IMR-90 (cell line): ENCODE measurements at regions not wholly inside any gene's neighbourhood (a gene's known extent, or its start where the extent isn't known, plus 50 kb on each side); places are given as distances from the start of the nearest gene placed in this dataset.
A peak's percentile ranks its signal among the peaks of the same experiment; 100 is the strongest.

Experiments used
- ATAC-seq: fragments of 200-7000 bp; cut with Tn5 transposase; 2 replicates; pipeline ENCODE4 v1.9.1; 2020; ENCODE audit warnings: low read depth, mild to moderate bottlenecking, moderate library complexity
- BruUV-seq: library from RNA; stranded (reverse); fragments of 400-500 nt; replicated peaks from 2 replicates; lab custom pipeline; 2021; lab: Mats Ljungman, UMichigan
- CTCF ChIA-PET: fragments of 300-600 bp; formaldehyde crosslinking; extraction: SDS; loops from one replicate; lab custom pipeline; 2021; ENCODE audit warnings: antibody characterized with exemption; lab: Yijun Ruan, JAX
- POLR2A ChIA-PET: fragments of 300-600 bp; sonication (Branson Sonifier 250); formaldehyde crosslinking; loops from one replicate; lab custom pipeline; 2022; ENCODE audit warnings: antibody characterized with exemption; ENCODE audit not compliant: unreplicated experiment; lab: Charles Lee
- DNase-seq: peaks from one replicate; pipeline ENCODE4 v3.0.0; 2013
- H2AFZ ChIP-seq: replicated peaks from 2 replicates; pipeline ENCODE3; 2013; ENCODE audit warnings: low read length, mild to moderate bottlenecking; ENCODE audit not compliant: poor library complexity
- H2AK5ac ChIP-seq: 2 replicates; pipeline ENCODE4 v1.6.1; 2013; ENCODE audit warnings: low read depth, low read length, inconsistent platforms
- H2AK9ac ChIP-seq: replicated peaks from 2 replicates; pipeline ENCODE3; 2013; ENCODE audit warnings: mild to moderate bottlenecking, low read depth, low read length, moderate library complexity; ENCODE audit not compliant: poor library complexity
- H2BK120ac ChIP-seq: 2 replicates; pipeline ENCODE4 v1.6.1; 2013; ENCODE audit warnings: low read depth, low read length, inconsistent platforms
- H2BK15ac ChIP-seq: 3 replicates; pipeline ENCODE4 v1.6.1; 2013; ENCODE audit warnings: low read depth, low read length, inconsistent platforms
- H2BK20ac ChIP-seq: 2 replicates; pipeline ENCODE4 v1.6.1; 2013; ENCODE audit warnings: low read depth, mild to moderate bottlenecking, inconsistent platforms, low read length, moderate library complexity
- H2BK5ac ChIP-seq: 2 replicates; pipeline ENCODE4 v1.6.1; 2013; ENCODE audit warnings: mild to moderate bottlenecking, low read depth, low read length, inconsistent platforms; ENCODE audit not compliant: poor library complexity, severe bottlenecking
- H3K14ac ChIP-seq: replicated peaks from 2 replicates; pipeline ENCODE4 v1.6.1; 2013; ENCODE audit warnings: low read depth, low read length, inconsistent platforms
- H3K18ac ChIP-seq: 2 replicates; pipeline ENCODE4 v1.6.1; 2013; ENCODE audit warnings: low read depth, low read length, control low read depth
- H3K23ac ChIP-seq: 2 replicates; pipeline ENCODE4 v1.6.1; 2013; ENCODE audit warnings: low read depth, low read length, inconsistent platforms
- H3K27ac ChIP-seq: 2 replicates; pipeline ENCODE4 v1.5.1; 2013; ENCODE audit warnings: mild to moderate bottlenecking, control low read depth, low read length; ENCODE audit not compliant: insufficient read depth
- H3K27me3 ChIP-seq: 2 replicates; pipeline ENCODE4 v1.6.1; 2013; ENCODE audit warnings: low read length; ENCODE audit not compliant: control insufficient read depth, insufficient read depth
- H3K36me3 ChIP-seq: 2 replicates; pipeline ENCODE4 v1.6.1; 2013; ENCODE audit warnings: low read length, mixed read lengths; ENCODE audit not compliant: control insufficient read depth, insufficient read depth
- H3K4ac ChIP-seq: 2 replicates; pipeline ENCODE4 v1.6.1; 2013; ENCODE audit warnings: low read depth, low read length, inconsistent platforms
- H3K4me1 ChIP-seq: 2 replicates; pipeline ENCODE4 v1.6.1; 2013; ENCODE audit warnings: low read length, mixed read lengths; ENCODE audit not compliant: control insufficient read depth, insufficient read depth
- H3K4me2 ChIP-seq: 2 replicates; pipeline ENCODE4 v1.6.1; 2013; ENCODE audit warnings: low read depth, mild to moderate bottlenecking, control low read depth, low read length, moderate library complexity
- H3K4me3 ChIP-seq: 2 replicates; pipeline ENCODE4 v1.5.1; 2013; ENCODE audit warnings: low read depth, mild to moderate bottlenecking, control low read depth, low read length, moderate library complexity; ENCODE audit not compliant: insufficient read depth
- H3K56ac ChIP-seq: 2 replicates; pipeline ENCODE4 v1.6.1; 2013; ENCODE audit warnings: low read length, inconsistent platforms; ENCODE audit not compliant: insufficient read depth; ENCODE audit errors: extremely low read depth
- H3K79me1 ChIP-seq, 2 experiments: 2 replicates each; pipeline ENCODE4 v1.6.1; 2013; ENCODE audit warnings: low read length in 2 of 2, inconsistent platforms in 1 of 2, low read depth in 1 of 2
- H3K9ac ChIP-seq: 2 replicates; pipeline ENCODE4 v1.6.1; 2013; ENCODE audit warnings: low read depth, low read length, control low read depth
- H3K9me1 ChIP-seq: 2 replicates; pipeline ENCODE4 v1.6.1; 2013; ENCODE audit warnings: low read length, inconsistent platforms; ENCODE audit not compliant: insufficient read depth
- H3K9me3 ChIP-seq: 2 replicates; pipeline ENCODE4 v1.6.1; 2013; ENCODE audit warnings: low read length; ENCODE audit not compliant: control insufficient read depth, insufficient read depth
- H4K20me1 ChIP-seq: 2 replicates; pipeline ENCODE4 v1.6.1; 2013; ENCODE audit warnings: low read length, inconsistent platforms; ENCODE audit not compliant: insufficient read depth
- H4K5ac ChIP-seq: 2 replicates; pipeline ENCODE4 v1.6.1; 2013; ENCODE audit warnings: mild to moderate bottlenecking, low read depth, low read length, control low read depth
- H4K8ac ChIP-seq, 2 experiments: 2 replicates each; pipeline ENCODE4 v1.6.1; 2013; ENCODE audit warnings: low read depth in 2 of 2, low read length in 2 of 2, control low read depth in 1 of 2, inconsistent platforms in 1 of 2
- H4K91ac ChIP-seq: 2 replicates; pipeline ENCODE4 v1.6.1; 2013; ENCODE audit warnings: low read depth, low read length, inconsistent platforms; ENCODE audit not compliant: insufficient read depth
- BHLHE40 ChIP-seq: fragments of 150-350 bp; IDR thresholded peaks from 2 replicates; pipeline ENCODE4 v1.6.1; 2016; ENCODE audit warnings: mild to moderate bottlenecking, low read depth, low read length
- FOS ChIP-seq: fragments of 150-350 bp; IDR thresholded peaks from 2 replicates; pipeline ENCODE4 v1.6.1; 2016; ENCODE audit warnings: low read depth, low read length
- RCOR1 ChIP-seq: IDR thresholded peaks from 2 replicates; pipeline ENCODE4 v1.6.1; 2012; ENCODE audit warnings: mild to moderate bottlenecking, low read length, improper control_type of control experiment; ENCODE audit not compliant: insufficient replicate concordance
- SMC3 ChIP-seq: fragments of 150-350 bp; IDR thresholded peaks from 2 replicates; pipeline ENCODE4 v1.6.1; 2016; ENCODE audit warnings: low read depth, mild to moderate bottlenecking, antibody characterized with exemption, low read length, moderate library complexity
- WGBS, 2 experiments: methylation state at CpG; one replicate each; pipeline versions ENCODE4 v1.1.5 to v1.1.7; 2013; ENCODE audit warnings: missing lambda C conversion rate in 2 of 2; ENCODE audit not compliant: insufficient read length in 1 of 2; ENCODE audit errors: extremely low coverage in 2 of 2; 5-methylcytosine and 5-hydroxymethylcytosine counted together
- dilution Hi-C: fragments of 300-500 bp; cut with HindIII; formaldehyde crosslinking; loops from one replicate; pipeline ENCODE4 v1.14.3; 2018; ENCODE audit warnings: low sequenced_read_pairs; ENCODE audit not compliant: unreplicated experiment
- in situ Hi-C: fragments of 300-500 bp; cut with MboI; formaldehyde crosslinking; loops from 3 replicates; pipeline ENCODE4 v1.14.3; 2019; ENCODE audit warnings: low sequenced_read_pairs, inconsistent platforms, mixed read lengths
- intact Hi-C: fragments of 100-400 bp; cut with micrococcal nuclease; formaldehyde crosslinking; loops from 2 replicates; pipeline ENCODE4 v1.10.0; 2022
- TF ChIP-seq, protein P1 (sequence below): fragments of 150-350 bp; IDR thresholded peaks from 2 replicates; pipeline ENCODE4 v1.6.1; 2016; ENCODE audit warnings: low read depth, mild to moderate bottlenecking, low read length, moderate library complexity, borderline replicate concordance
- TF ChIP-seq, protein P2 (sequence below): conservative IDR thresholded peaks from 2 replicates; pipeline ENCODE4 v1.5.1; 2012; ENCODE audit warnings: mild to moderate bottlenecking, low read depth, low read length, improper control_type of control experiment

GRCh38 chr11:88398791-88399570 is 61.4 kb upstream of the CTSC start (continued):
- TF ChIP-seq, protein P1, sequence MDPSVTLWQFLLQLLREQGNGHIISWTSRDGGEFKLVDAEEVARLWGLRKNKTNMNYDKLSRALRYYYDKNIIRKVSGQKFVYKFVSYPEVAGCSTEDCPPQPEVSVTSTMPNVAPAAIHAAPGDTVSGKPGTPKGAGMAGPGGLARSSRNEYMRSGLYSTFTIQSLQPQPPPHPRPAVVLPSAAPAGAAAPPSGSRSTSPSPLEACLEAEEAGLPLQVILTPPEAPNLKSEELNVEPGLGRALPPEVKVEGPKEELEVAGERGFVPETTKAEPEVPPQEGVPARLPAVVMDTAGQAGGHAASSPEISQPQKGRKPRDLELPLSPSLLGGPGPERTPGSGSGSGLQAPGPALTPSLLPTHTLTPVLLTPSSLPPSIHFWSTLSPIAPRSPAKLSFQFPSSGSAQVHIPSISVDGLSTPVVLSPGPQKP = no peak

DNA sequence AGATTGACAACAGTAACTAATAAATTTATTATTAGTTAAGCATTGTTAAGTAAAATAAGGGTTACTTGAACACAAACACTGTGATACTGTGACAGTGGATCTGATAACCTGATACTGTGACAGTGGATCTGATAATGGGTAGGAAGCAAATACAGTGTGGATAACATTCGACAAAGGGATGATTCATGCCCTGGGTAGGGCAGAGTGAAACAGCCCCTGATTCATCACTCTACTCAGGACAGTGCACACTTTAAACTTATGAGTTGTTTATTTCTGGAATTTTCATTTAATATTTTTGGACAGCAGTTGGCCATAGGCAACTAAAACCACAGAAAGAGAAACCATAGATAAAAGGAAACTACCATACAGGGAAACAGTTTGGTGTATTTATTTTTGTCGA is 60.8 kb upstream of the CTSC start:
- Histone ChIP-seq H2BK5ac (peak overlapping the region; percentile 68), H3K27me3 (no peaks in the 10 kb centered on the region), H2AK9ac (no peak overlapping the region), H4K91ac (no peak overlapping the region), H2BK120ac (peak overlapping the region; percentile 30; the same call in 1 of the 2 replicates), H3K27ac (no peak overlapping the region), H3K56ac (no peak overlapping the region), H2AK5ac (no peak overlapping the region), H3K79me1 (no peaks in the 10 kb centered on the region), H2BK15ac (no peak overlapping the region), H3K9ac (no peak overlapping the region), H3K18ac (peak overlapping the region; percentile 6; the same call in 1 of the 2 replicates), H2BK20ac (peak overlapping the region; percentile 20; the same call in 1 of the 2 replicates), H3K14ac (no peak overlapping the region), H4K5ac (no peak overlapping the region), H3K4me3 (no peak overlapping the region), H2AFZ (no peak overlapping the region), H4K8ac (no peak overlapping the region), H3K9me1 (no peaks in the 10 kb centered on the region; the same call in 1 of the 2 replicates), H3K4ac (0 out of 2 replicates have a peak overlapping the region, but pooled peaks have one; percentile 28), H3K4me1 (peaks cover 4% of the 10 kb centered on the region), H3K4me2 (peak overlapping the region; percentile 8; the same call in 1 of the 2 replicates), H4K20me1 (no peaks in the 10 kb centered on the region), H3K23ac (no peak overlapping the region), H3K9me3 (no peaks in the 10 kb centered on the region), H3K36me3 (no peaks in the 10 kb centered on the region)
- TF ChIP-seq, protein P2, sequence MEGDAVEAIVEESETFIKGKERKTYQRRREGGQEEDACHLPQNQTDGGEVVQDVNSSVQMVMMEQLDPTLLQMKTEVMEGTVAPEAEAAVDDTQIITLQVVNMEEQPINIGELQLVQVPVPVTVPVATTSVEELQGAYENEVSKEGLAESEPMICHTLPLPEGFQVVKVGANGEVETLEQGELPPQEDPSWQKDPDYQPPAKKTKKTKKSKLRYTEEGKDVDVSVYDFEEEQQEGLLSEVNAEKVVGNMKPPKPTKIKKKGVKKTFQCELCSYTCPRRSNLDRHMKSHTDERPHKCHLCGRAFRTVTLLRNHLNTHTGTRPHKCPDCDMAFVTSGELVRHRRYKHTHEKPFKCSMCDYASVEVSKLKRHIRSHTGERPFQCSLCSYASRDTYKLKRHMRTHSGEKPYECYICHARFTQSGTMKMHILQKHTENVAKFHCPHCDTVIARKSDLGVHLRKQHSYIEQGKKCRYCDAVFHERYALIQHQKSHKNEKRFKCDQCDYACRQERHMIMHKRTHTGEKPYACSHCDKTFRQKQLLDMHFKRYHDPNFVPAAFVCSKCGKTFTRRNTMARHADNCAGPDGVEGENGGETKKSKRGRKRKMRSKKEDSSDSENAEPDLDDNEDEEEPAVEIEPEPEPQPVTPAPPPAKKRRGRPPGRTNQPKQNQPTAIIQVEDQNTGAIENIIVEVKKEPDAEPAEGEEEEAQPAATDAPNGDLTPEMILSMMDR = no peak
- TF ChIP-seq BHLHE40 (peak; percentile 57; the same call in 1 of the 2 replicates), SMC3 (no peak), FOS (peak; percentile 41; the same call in 1 of the 2 replicates), RCOR1 (no peak)
- TF ChIP-seq, protein P1 = no peak
- ATAC-seq = peak; percentile 59
- in situ Hi-C loops = no loop called here
- ChIA-PET CTCF (no interaction called here), POLR2A (no interaction called here)
- intact Hi-C loops = no loop called here
- WGBS, 2 experiments = no CpG with 5 or more reads among the region's 2 CpGs
- dilution Hi-C loops = no loop called here
- DNase-seq = peak; percentile 69
- BruUV-seq = no TSS peak
